GM20000 (cell line): ENCODE measurements at regions not wholly inside any gene's neighbourhood (a gene's known extent, or its start where the extent isn't known, plus 50 kb on each side); places are given as distances from the start of the nearest gene placed in this dataset.

ENCODE experiments used
- DNase-seq: peaks from one replicate; pipeline ENCODE4 v3.0.0; 2012; ENCODE audit warnings: low spot score
- TF ChIP-seq, protein P1 (sequence below): IDR thresholded peaks from 2 replicates; pipeline ENCODE4 v1.5.1; 2012; ENCODE audit warnings: mild to moderate bottlenecking, control low read depth; ENCODE audit errors: extremely low read depth, missing control alignments

DNA sequence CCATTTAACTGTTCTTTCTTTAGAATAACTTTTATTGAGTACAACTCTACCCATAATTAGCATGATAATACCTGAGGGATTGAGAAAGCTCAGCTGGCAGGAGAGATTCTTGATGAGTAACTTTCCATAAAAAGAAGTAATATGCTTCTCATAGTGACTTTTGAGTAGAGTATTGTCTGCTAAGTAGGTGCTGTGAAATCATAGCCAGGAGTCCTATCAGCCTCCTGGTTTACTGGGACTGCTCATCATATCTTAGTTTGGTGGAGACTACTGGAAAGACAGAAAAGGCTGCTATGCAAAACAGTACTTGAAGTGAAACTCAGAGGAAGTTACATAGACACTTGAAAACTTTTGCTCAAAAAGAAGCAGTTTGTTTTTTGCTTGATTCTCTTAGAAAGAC lies 113.3 kb upstream of the ATP2B1 start:
- TF ChIP-seq, protein P1, sequence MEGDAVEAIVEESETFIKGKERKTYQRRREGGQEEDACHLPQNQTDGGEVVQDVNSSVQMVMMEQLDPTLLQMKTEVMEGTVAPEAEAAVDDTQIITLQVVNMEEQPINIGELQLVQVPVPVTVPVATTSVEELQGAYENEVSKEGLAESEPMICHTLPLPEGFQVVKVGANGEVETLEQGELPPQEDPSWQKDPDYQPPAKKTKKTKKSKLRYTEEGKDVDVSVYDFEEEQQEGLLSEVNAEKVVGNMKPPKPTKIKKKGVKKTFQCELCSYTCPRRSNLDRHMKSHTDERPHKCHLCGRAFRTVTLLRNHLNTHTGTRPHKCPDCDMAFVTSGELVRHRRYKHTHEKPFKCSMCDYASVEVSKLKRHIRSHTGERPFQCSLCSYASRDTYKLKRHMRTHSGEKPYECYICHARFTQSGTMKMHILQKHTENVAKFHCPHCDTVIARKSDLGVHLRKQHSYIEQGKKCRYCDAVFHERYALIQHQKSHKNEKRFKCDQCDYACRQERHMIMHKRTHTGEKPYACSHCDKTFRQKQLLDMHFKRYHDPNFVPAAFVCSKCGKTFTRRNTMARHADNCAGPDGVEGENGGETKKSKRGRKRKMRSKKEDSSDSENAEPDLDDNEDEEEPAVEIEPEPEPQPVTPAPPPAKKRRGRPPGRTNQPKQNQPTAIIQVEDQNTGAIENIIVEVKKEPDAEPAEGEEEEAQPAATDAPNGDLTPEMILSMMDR, result no peak

DNA sequence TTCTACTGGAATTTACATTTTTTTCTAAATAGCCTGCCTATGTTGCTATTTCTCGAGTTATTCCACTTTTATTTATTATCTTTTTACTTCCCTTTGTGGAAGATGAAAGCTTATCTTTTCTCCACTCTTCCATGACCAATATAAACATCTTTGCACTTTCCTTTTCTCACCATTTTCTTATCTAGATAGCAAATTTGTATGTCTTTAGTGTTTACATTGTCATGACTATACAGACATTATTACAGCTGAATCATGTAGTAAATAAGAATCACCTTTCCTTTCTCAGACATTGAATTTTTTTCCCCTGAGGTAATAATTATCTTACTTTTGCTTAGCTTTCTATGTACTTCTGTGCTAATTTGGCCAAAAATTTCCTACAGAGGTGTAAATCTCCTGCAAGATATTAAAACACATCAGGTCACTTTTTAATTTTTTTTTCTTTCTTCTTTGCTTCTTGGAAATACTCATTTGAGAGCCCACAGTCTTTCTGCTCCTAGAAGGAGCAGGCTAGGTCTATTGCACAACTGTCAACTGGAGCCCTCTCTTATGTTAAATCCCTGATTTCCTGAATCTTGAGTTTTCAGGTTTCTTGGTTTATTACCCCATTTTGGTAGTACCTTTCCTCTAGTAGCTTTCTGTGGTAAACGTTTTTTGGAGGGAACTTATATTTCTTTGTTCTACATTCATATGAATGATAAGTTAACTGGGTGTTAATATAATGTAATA lies 109.0 kb upstream of the ATP2B1 start:
- TF ChIP-seq, protein P1, result no peak
- no peak for DNase-seq

More for the DNA sequence above, 113.3 kb upstream of the ATP2B1 start:
- peak; percentile 26 for DNase-seq

DNA sequence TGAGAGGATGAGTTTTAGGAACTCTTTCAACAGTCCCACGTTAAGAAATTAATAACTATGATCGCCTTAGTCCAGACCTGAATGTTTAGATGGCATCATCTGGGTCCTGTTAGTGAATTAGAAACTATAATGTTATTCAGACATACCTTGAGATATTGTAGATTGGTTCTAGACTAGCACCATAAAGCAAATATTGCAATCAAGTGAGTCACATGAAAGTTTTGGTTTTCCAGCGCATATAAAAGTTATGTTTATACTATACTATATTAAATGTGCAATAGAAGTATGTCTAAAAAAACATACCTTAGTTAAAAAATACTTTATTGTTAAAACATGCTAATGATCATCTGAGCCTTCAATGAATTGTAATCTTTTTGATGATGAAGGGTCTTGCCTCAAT lies 106.6 kb upstream of the ATP2B1 start:
- no peak for DNase-seq
- TF ChIP-seq, protein P1, result no peak

DNA sequence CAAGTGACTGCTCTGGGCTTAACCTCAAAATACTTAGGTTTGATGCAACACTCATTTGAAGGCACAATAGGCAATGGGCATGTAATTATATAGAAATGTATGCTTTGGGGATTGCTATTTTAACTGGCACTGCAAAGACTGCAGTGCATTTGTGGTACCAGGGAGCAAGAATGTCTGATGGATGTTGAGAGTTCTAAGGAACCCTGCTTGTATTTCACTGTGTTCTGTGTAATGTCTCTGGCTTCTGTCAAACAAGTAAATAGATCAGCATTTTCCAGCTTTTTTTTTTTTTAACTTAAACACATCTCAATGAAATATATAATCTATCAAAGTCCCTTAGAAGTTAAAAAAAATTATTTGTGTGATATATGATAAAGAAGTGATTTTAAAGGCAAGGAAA lies 94.8 kb upstream of the ATP2B1 start:
- DNase-seq, result no peak
- TF ChIP-seq, protein P1, result no peak

DNA sequence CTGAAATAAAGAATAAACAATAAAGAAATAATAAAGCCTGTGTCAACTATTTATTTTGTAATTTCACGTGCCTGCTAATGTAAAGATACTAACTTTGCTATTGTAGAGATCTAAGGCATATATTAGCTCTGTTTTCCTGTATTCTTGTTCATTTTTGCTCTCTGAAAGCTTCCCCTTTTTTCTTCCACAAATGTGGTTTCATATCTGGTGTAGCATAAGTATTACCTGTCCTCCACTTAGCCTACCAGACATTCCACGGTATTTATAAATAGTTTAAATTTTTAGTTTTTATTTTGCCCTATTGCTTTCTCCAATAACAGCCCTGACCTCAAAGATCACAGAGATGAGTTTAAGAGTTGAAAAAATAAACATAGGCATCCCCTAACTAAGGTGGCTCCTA lies 92.6 kb upstream of the ATP2B1 start:
- TF ChIP-seq, protein P1, result no peak
- no peak for DNase-seq

DNA sequence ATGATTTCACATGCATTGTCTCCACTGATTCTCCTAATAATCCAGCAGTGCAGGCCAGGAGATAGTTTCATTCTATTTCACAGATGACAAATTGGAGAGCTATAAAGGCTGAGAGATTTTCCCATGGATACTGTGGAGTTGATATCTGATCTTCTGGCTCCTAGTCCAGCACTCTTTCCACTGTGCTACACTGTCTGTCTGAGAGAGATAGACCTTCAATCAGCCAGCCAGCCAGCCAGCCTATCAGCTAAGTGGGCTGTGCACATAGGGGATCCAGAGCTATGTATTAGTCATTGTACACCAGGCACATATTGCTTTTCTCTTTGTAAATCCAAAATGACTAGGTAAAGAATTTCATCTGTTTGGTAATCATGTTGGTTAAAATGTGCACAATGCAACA lies 91.8 kb upstream of the ATP2B1 start:
- TF ChIP-seq, protein P1, result no peak
- DNase-seq, result no peak

DNA sequence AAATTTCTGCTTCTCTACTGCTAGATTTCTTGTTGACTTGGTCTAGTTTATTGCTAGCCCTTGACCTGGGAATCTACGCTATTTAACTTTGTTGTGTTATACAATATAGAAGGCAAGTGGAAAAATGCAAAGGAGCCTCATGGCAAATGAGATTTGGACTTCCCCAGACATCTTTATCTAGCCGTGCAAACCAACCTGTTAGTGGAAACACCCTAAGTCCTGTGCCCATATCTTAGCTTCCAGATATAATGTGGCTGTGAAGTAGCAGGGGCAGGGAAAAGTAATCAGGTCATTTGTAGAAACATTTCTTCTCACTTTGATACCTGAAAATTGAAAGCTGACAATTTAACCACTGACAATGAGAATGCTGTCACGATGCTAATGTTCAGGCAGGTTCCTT lies 90.7 kb upstream of the ATP2B1 start:
- TF ChIP-seq, protein P1, result no peak
- no peak for DNase-seq
